HCT116 (cell line): ENCODE measurements at regions not wholly inside any gene's neighbourhood (a gene's known extent, or its start where the extent isn't known, plus 50 kb on each side); places are given as distances from the start of the nearest gene placed in this dataset.

Experiments
- CTCF ChIP-seq, 3 experiments: fragments of 200-600 bp in 1 of 3; sonication (generic) in 1 of 3; IDR thresholded peaks in 2 of 3; conservative IDR thresholded peaks in 1 of 3; 2 replicates each; pipeline ENCODE4 v1.5.1; 2012 to 2017; ENCODE audit warnings: low read depth in 2 of 3, low read length in 2 of 3, antibody characterized with exemption in 1 of 3, borderline replicate concordance in 1 of 3, control low read depth in 1 of 3, mild to moderate bottlenecking in 1 of 3, mixed read lengths in 1 of 3, mixed run types in 1 of 3, moderate library complexity in 1 of 3; ENCODE audit not compliant: insufficient read depth in 1 of 3
- EGR1 ChIP-seq: IDR thresholded peaks from 2 replicates; pipeline ENCODE4 v1.6.1; 2012; ENCODE audit warnings: low read depth
- EZH2 ChIP-seq: fragments of 200-600 bp; sonication (generic); IDR thresholded peaks from 2 replicates; pipeline ENCODE4 v1.6.1; 2017; ENCODE audit warnings: antibody characterized with exemption, mixed run types
- POLR2A ChIP-seq: IDR thresholded peaks from 2 replicates; pipeline ENCODE4 v1.7.0; 2011; ENCODE audit warnings: borderline replicate concordance; ENCODE audit not compliant: insufficient read depth, insufficient read length; ENCODE audit errors: extremely low read depth
- POLR2AphosphoS5 ChIP-seq: IDR thresholded peaks from 2 replicates; pipeline ENCODE4 v1.6.1; 2011; ENCODE audit warnings: mild to moderate bottlenecking, low read depth, low read length, moderate library complexity
- RAD21 ChIP-seq: IDR thresholded peaks from 2 replicates; pipeline ENCODE4 v1.6.1; 2012; ENCODE audit warnings: low read depth, mild to moderate bottlenecking
- REST ChIP-seq: IDR thresholded peaks from 2 replicates; pipeline ENCODE4 v1.6.1; 2012; ENCODE audit warnings: low read depth
- SRF ChIP-seq: IDR thresholded peaks from 2 replicates; pipeline ENCODE4 v1.6.1; 2012; ENCODE audit warnings: low read depth
- TCF7L2 ChIP-seq: IDR thresholded peaks from 2 replicates; pipeline ENCODE4 v1.7.0; 2011; ENCODE audit warnings: borderline replicate concordance, inconsistent platforms; ENCODE audit not compliant: insufficient read depth, insufficient read length; ENCODE audit errors: extremely low read depth
- YY1 ChIP-seq: IDR thresholded peaks from 2 replicates; pipeline ENCODE4 v1.6.1; 2011; ENCODE audit warnings: low read length, low read depth, moderate library complexity, mild to moderate bottlenecking; ENCODE audit not compliant: insufficient replicate concordance; ENCODE audit errors: extremely low read depth

GRCh38 chr6:169984181-169985120 is 233.0 kb downstream of the ERMARD start:
- TF ChIP-seq CTCF (IDR thresholded peaks at IDR 0.05 in 2 of 3, conservative IDR thresholded peaks at IDR 0.05 in 1 of 3; ENCODE audit: borderline replicate concordance in 1 of 3, insufficient read depth in 1 of 3, low read depth in 2 of 3, low read length in 2 of 3) (no peak), YY1 (no peak), REST (no peak), EGR1 (no peak), RAD21 (no peak), EZH2 (no peak), POLR2AphosphoS5 (no peak), POLR2A (no peak), SRF (no peak), TCF7L2 (no peak)
